ENCODE measurements at regions not wholly inside any gene's neighbourhood (a gene's known extent, or its start where the extent isn't known, plus 50 kb on each side); places are given as distances from the start of the nearest gene placed in this dataset.
A peak's percentile ranks its signal among the peaks of the same experiment; 100 is the strongest.
"Not testable (repeated sequence)": the region's sequence is repeated elsewhere in the genome, so short reads cannot be mapped to it uniquely, and the experiment has no call there.

DNA sequence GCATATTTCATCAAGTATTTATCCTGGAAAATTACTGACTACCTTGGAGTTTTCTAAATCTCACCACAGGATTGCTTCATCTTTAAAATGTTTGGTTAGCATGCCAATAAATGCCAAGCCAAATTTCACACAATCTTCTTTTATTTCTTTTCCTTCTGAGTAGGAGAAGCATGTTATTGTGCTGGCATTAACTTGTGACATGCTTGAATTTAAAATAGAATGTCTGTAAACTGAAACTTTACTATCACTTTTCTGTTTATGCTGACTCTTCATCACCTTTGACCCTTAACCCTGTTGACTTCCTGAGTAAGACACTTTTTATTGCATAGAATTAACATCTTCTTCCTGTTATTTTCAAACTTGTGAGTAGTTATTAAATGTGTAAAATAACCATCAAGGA is 56.2 kb upstream of the LRRTM4 start:
- no peak for DNase-seq
- ATAC-seq (ENCODE audit: poor library complexity) = no peak
- intact Hi-C loops (cut with DNase I) = no loop called here

DNA sequence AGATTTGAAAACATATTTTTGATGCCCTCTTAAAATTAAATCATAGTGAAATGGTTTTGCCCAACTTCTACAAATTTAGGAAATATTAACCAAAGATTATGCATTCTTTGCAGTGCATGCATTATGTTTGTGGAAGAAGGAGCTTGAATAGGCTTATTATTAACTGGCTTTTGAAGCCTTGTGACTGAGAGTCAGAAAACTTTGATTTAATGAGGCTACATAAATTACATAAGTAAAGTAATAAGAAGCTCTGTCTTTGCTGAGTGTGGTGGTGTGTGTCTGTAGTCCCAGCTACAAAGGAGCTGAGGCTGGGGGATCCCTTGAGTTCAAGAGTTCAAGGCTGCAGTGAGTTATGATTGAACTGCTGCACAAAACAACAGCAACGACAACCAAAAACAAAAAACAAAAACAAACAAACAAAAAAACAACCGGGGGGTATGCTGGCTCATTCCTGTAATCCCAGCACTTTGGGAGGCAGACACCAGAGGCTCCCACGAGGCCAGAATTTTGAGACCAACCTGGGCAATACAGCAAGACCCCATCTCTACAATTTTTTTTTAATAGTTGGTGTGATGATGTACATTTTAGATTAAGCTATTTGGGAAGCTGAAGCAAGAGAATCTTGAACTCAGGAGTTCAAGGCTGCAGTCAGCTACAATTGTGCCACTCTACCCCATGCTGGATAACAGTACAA is 57.0 kb upstream of the LRRTM4 start:
- ATAC-seq (ENCODE audit: poor library complexity) = no peak
- DNase-seq = no peak
- intact Hi-C loops (cut with DNase I) = no loop called here

DNA sequence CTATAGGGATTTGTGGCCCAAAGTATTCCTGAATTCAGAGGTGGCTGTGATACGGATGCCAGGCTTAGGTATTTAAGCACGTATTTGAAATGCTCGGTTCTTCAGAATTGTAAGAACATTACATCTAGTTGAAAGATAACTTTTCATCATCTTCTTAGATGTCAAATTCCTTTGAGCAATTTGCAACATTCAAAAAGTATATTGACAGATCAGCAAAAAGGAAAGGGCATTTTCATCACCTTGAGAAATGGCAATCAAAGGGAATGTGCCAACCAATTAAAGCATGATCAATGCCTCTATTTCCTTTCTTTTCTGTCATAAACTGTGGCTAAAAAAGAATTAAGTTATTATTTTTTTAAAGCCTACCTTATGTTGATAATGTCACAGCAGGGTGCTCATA is 66.3 kb upstream of the LRRTM4 start:
- DNase-seq (no peak), ATAC-seq (ENCODE audit: poor library complexity) (no peak)
- intact Hi-C loops (cut with DNase I) = no loop called here

DNA sequence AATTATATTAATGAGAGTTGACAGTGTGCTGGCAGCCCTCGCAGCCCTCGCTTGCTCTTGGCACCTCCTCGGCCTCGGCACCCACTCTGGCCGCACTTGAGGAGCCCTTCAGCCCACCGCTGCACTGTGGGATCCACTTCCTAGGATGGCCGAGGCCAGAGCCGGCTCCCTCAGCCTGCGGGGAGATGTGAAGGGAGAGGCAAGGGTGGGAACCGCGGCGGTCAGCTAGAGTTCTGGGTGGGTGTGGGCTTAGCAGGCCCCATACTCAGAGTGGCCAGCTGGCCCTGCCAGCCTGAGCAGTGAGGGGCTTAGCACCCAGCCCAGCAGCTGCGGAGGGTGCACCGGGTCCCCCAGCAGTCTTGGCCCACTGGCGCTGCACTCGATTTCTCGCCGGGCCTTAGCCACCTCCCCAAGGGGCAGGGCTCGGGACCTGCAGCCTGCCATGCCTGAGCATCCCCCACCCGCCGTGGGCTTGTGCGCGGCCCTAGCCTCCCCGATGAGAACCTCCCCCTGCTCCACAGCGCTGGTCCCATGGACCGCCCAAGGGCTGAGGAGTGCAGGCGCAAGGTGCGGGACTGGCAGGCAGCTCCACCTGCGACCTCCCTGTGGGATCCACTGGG is 68.2 kb upstream of the LRRTM4 start:
- intact Hi-C loops (cut with DNase I) = no loop called here
- no peak for ATAC-seq (ENCODE audit: poor library complexity)
- no peak for DNase-seq

DNA sequence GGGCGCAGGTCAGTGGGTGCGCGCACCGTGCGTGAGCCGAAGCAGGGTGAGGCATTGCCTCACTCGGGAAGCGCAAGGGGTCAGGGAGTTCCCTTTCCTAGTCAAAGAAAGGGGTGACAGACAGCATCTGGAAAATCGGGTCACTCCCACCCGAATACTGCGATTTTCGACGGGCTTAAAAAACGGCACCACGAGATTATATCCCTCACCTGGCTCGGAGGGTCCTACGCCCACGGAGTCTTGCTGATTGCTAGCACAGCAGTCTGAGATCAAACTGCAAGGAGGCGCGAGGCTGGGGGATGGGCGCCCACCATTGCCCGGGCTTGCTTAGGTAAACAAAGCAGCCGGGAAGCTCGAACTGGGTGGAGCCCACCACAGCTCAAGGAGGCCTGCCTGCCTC is 70.8 kb upstream of the LRRTM4 start:
- DNase-seq; intact Hi-C loops (cut with DNase I); ATAC-seq (ENCODE audit: poor library complexity): not testable (repeated sequence)

GRCh38 chr2:77602771-77603170 is 80.6 kb upstream of the LRRTM4 start:
- DNase-seq (no peak), ATAC-seq (ENCODE audit: poor library complexity) (no peak)
- intact Hi-C loops (cut with DNase I) = no loop called here

DNA sequence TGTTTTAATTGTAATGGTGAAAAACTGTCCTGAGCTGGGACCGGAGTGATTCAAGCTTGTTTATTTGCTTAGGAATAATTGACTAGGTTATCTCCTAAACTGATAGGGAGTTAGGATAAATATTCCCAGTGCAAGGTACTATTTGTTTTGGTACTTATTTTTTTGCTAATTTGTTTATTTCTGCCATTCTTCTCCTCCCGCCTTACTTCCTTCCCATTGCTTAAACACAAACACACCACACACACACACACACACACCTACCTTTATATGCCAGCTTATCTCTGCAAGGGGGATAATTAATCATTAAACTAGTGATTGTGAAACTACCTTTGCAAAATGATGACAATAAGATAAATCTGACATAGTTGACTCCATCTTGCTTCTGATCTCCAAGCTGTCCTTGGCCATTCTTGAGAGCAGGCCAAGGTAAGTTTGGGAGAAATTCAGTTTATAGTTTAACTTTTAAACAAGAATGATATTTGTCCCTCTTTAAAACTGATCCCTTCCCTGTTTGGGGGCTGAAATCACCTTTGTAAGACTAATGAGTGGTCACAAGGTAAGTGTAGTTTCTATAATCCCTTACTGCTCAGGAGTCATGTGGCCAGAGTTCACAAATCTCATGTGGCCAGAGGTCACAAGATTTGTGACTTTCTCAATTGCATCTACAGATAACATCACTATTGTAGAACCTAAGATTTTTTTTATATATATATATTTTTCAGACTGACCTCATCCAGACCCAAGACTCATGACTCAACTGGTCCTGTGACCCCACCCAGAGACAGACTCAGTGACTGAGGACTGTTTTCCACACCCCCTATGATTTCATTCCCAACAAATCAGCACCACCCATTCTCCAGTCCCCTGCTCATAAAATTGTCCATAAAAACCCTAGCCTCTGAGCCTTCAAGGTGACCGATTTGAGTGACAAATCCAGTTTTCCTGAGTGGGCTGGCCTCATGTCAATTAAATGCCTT is 83.1 kb upstream of the LRRTM4 start:
- ATAC-seq (ENCODE audit: poor library complexity) (no peak), DNase-seq (no peak)
- intact Hi-C loops (cut with DNase I) = no loop called here

- no peak for ATAC-seq (ENCODE audit: poor library complexity)
- intact Hi-C loops (cut with DNase I) = no loop called here
- DNase-seq = no peak
Measured at GRCh38 chr2:77608510-77608909, 86.3 kb upstream of the LRRTM4 start.

- no peak for ATAC-seq (ENCODE audit: poor library complexity)
- intact Hi-C loops (cut with DNase I) = no loop called here
Measured at GRCh38 chr2:77629539-77629938, 107.4 kb upstream of the LRRTM4 start.

DNA sequence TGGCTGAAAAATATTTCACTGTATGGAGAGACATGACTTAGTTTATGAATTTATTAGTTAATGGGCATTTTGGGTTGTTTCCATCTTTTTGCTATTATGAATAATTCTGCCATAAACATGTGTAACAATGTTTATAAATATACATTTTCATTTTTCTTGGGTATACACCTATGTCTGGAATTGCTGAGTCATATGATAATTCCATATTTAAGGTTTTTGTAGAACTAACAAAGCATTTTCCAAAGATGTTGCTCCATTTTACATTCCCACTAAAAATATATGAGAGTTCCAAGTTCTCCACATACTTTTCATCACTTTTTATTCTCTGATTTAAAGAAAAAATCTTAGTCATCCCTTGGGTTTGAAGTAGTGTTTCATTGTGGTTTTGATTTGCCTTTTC is 108.8 kb upstream of the LRRTM4 start:
- DNase-seq = no peak
- no peak for ATAC-seq (ENCODE audit: poor library complexity)
- intact Hi-C loops (cut with DNase I) = no loop called here

More at GRCh38 chr2:77629539-77629938, 107.4 kb upstream of the LRRTM4 start:
- DNase-seq = no peak

DNA sequence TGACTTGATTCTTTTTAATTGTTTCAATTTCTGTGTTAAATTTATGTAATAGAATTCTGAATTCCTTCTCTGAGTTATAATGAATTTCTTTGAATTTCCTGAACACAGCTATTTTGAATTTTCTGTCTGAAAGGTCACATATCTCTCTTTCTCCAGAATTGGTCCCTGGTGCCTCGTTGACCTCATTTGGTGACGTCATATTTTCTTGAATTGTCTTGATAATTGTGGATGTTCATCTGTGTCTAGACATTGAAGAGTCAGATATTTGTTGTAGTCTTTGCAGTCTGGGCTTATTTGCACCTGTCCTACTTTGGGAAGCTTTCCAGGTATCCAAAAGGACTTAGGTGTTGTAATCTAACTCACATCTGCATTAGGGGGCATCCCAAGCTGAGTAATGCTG is 111.4 kb upstream of the LRRTM4 start:
- DNase-seq (no peak), ATAC-seq (ENCODE audit: poor library complexity) (no peak)
- intact Hi-C loops (cut with DNase I) = no loop called here

DNA sequence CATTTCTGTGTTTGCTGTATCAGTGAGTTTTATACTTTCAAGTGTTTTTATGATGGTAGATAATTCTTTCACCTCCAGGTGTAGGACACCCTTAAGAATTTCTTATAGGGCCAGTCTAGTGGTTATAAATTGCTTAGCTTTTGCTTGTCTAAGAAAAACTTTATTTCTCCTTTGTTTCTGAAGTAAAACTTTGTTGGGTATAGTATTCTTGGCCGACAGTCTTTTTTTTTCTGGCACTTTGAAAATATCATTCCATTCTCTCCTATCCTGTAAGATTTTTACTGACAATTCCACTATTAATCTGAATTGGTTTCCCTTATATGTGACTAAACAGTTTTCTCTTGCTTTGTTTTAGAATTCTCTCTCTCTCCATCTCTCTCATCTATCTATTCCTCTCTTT is 118.7 kb upstream of the LRRTM4 start:
- DNase-seq = no peak
- no peak for ATAC-seq (ENCODE audit: poor library complexity)
- intact Hi-C loops (cut with DNase I) = no loop called here

- intact Hi-C loops (cut with DNase I) = no loop called here
- no peak for ATAC-seq (ENCODE audit: poor library complexity)
- DNase-seq = peak; percentile 27
Measured at GRCh38 chr2:77642339-77642738, 120.2 kb upstream of the LRRTM4 start.

- DNase-seq (no peak), ATAC-seq (ENCODE audit: poor library complexity) (no peak)
- intact Hi-C loops (cut with DNase I) = no loop called here
Measured at GRCh38 chr2:77649856-77650255, 127.7 kb upstream of the LRRTM4 start.

DNA sequence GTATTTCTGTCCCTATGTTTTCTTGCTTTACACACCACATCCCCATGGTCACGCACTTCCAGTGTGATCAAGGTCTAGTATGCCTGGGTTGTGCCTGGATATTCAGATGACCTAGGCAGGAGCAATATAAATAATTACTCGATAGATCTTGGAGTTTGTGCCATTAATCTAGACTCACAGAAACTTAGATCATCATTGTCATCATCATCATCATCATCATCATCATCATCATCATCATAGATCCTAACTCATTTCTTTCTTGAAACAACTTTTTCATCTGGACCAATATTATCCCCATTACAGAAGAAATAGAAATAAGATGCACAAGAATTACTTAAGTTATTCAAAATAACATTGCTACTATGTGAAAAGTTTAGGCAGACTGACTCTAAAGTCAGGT is 130.3 kb upstream of the LRRTM4 start:
- intact Hi-C loops (cut with DNase I) = no loop called here
- no peak for ATAC-seq (ENCODE audit: poor library complexity)
- no peak for DNase-seq

- ATAC-seq (ENCODE audit: poor library complexity) (no peak), DNase-seq (no peak)
- intact Hi-C loops (cut with DNase I) = no loop called here
Measured at GRCh38 chr2:77664491-77664890, 142.3 kb upstream of the LRRTM4 start.

GRCh38 chr2:77666251-77666980 is 144.2 kb upstream of the LRRTM4 start:
- ATAC-seq (ENCODE audit: poor library complexity) (no peak), DNase-seq (no peak)
- intact Hi-C loops (cut with DNase I) = no loop called here

DNA sequence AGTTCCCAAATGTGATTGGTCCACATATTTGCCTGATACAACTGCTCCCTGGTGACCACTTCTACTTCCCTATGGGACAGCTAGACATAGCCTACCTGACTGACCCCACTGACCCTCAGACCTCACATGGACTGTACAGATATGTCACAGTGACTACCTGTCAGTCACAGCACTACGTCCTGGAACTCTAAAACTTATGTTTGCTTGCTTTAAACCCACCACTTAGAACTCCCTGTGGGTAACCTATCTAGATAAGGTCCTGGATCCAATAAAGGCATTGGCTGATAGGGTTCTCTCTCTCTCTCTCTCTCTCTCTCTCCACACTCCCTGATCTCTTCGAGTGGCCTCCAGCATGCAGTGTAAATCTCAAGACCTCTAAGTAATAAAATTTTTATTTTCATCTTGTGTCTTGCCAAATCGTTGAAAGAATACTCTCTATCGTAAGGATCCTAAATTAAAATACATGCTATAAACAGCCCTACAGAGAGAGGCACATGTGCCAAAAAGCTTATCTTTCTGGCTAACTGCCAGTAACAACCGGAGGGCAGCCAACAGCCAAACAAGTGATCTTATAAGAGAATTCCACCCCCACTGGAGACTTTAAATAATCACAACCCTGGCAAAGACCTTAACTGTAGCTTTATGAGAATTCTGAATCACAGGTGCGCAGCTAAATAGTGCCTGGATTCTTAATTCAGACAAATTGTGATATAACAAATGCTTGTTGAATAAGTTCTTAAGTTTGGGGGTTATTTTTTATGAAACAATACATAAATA is 162.6 kb upstream of the LRRTM4 start:
- peak; percentile 87 for ATAC-seq (ENCODE audit: poor library complexity)

More for the DNA sequence above, 162.6 kb upstream of the LRRTM4 start:
- intact Hi-C loops (cut with DNase I); DNase-seq: not testable (repeated sequence)

Data from Right ventricle myocardium superior (tissue), 1 donor.